HG03432 (cell line): ENCODE measurements at regions not wholly inside any gene's neighbourhood (a gene's known extent, or its start where the extent isn't known, plus 50 kb on each side); places are given as distances from the start of the nearest gene placed in this dataset.

Experiments
- ATAC-seq: cut with Tn5 transposase; IDR thresholded peaks from one replicate; pipeline ENCODE4 v1.9.1; 2021; ENCODE audit warnings: mild to moderate bottlenecking, moderate library complexity; ENCODE audit not compliant: unreplicated experiment

GRCh38 chr1:147451628-147452027, 89.7 kb upstream of the BCL9 start:
- ATAC-seq = no peak

- no peak for ATAC-seq
Measured at GRCh38 chr1:147452809-147453208, 88.5 kb upstream of the BCL9 start.

DNA sequence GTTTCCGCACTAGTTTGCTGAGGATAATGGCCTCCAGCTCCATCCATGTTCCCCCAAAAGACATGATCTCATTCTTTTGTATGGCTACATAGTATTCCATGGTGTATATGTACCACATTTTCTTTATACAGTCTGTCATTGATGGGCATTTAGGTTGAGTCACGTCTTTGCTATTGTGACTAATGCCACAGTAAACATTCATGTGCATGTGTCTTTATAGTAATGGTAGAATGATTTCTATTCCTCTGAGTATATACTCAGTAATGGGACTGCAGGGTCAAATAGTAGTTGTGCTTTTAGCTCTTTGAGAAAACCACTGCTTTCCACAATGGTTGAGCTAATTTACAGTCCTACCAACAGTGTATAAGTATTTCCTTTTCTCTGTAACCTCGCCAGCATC, 78.3 kb upstream of the BCL9 start:
- no peak for ATAC-seq

DNA sequence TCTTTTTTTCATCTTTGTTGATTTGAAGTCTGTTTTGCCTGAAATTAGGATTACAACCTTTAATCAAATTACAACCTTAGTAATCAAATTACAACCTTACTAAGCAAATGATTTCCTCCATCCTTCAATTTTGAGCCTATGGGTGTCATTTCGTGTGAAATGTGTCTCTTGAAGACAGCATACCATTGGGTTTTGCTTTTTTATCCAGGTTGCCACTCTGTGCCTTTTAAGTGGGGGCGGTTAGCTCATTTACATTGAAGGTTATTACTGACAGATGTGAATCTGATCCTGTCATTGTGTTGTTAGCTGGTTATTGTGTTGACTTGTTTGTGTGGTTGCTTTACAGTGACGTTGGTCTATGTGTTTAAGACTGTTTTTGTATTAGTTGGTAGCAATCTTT, 74.8 kb upstream of the BCL9 start:
- no peak for ATAC-seq

DNA sequence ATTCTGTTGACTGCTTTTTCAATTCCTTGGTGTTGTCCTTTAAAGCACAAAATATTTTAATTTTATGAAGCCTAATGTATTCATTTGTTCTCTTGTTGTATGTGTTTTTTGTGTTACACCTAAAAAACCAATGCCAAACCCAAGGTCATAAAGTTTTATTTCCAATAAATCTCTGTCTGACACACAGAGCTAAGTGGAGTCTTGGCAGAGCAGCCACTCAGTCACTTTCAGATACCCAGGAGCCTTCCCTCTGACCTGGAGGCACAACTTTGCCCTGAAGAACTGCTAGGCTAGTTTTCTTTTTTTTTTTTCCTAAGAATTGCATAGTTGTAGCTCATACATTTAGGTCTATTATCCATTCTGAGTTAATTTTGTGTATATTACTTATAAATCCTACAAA, 71.2 kb upstream of the BCL9 start:
- ATAC-seq = no peak

DNA sequence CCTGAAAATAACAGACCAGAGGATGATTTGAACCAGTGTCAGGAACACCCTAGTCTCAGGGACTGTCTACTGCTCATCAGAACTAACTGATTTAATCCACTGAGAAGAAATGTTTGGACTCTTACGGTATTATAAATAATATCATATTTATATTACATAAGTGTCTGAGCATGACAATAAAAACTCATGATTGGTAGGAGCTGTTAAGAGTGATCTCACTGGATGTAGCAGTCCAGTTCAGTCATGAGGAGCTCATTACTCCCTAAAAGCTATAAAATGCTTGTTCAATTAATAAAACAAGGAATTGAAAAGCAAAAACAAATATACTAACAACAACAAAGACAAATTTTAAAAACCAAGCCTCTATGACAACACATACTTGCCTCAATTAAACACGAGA, 68.8 kb upstream of the BCL9 start:
- ATAC-seq = no peak

GRCh38 chr1:147472966-147473732, 68.2 kb upstream of the BCL9 start:
- no peak for ATAC-seq

DNA sequence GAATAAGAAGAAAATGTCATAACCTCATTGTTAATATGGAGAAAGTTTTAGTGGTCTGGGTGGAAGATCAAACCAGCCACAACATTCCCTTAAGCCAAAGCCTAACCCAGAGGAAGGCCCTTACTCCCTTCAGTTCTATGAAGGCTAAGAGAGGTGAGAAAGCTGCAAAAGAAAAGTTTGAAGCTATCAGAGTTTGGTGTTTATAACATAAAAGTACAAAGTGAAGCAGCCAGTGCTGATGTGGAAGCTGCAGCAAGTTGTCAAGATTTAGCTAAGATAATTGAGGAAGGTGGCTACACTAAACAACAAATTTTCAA, 67.6 kb upstream of the BCL9 start:
- no peak for ATAC-seq

GRCh38 chr1:147475488-147475887, 65.8 kb upstream of the BCL9 start:
- ATAC-seq = no peak

DNA sequence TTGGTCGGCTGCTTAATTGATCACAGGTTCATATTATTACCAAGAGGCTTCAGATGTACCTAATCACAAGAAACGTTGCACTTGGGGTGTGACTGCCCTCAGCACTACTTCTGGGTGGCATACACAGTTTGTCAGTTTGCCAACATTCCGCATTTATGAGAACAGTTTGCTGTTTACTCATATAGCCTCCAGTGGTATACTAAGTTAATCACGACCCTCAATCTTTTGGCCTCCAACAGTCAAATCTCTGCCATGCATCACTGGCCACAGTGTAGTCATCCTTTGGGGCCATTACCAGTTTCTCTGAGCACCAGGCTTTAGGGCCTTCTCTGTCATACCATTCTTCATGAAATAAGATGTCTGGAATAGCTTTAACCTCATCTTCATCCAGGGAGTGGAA, 62.8 kb upstream of the BCL9 start:
- no peak for ATAC-seq

- no peak for ATAC-seq
Measured at GRCh38 chr1:147479864-147480564, 61.3 kb upstream of the BCL9 start.

DNA sequence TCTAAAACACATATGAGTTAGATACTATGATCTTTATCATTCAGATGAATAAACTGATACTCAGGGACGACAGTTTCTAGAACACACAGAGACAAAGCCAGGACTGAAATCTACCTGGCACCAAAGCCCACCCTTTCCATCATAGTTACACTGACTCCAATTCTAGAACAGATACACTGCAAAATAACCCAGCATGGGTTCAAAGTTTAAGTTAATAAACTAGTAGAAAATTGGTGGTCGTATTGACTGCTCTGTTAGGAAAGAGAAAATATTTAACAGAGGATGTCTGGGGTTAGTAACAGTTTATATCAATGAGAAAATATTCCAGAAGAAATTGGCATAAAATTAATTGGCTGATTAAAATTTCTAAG, 60.8 kb upstream of the BCL9 start:
- no peak for ATAC-seq

DNA sequence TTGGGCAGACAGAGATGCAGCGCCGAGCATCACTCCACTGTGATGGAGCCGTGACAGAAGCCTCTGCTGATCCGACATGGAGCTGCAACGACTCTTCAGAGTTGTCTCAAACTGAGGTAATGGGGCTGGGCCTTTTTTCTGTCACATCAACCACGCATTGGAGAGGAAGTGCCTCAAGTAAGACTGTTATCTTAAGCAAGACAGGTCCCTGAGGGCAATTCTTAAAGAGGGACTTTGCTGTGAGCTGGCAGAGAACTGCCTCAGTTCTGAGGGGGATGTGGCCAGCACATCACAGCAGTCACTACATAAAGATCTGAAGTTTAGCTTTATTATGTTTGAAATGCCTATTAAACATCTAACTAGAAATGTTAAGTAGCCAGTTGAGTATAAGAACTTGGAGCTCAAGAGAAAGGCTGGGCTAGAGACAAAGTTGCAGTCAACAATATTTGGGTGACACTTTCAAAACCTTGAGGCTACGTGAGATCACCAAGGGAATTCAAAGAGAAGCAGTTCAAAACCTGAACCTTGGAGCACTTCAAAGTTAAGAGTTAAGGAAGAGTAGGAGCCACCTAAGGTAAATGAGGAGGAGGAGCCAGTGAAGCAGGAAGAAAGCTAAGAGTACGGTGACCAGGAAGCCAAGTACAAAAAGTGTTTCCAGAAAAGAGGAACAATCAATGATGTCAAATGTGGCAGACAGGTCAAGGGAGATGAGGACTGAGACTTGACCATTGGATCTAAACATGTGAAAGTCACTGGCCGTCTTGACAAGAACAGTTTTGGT, 54.2 kb upstream of the BCL9 start:
- no peak for ATAC-seq

DNA sequence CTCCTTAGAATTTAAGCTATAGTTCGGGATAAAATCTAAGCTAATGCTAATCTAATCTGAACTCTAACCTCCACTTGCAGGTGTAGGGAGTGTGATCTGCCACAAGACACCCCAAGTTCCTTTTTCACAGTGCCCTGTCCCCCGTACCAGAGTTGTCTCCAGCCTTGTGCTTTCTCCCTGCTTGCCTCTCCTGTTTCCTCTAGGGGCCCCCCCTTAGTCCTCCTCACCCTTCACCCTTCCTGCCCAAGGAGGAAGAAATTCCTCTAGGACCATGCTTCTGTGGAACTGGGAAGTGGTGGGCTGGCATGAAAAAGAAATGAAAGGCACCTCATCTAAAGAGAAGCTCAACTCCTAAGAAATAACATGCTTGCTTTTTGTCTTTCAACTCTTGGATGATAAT, 50.2 kb upstream of the BCL9 start:
- no peak for ATAC-seq
